OCI-LY1 (cell line): ENCODE measurements at regions not wholly inside any gene's neighbourhood (a gene's known extent, or its start where the extent isn't known, plus 50 kb on each side); places are given as distances from the start of the nearest gene placed in this dataset.

Experiments
- H2AFZ ChIP-seq: fragments of 200-600 bp; sonication (generic), shearing (Covaris generic); 2 replicates; pipeline ENCODE4 v1.6.0; 2014; ENCODE audit warnings: antibody characterized with exemption, mild to moderate bottlenecking, low read length
- H3F3A ChIP-seq: fragments of 200-600 bp; sonication (generic), shearing (Covaris generic); 2 replicates; pipeline ENCODE4 v1.6.0; 2014; ENCODE audit warnings: mild to moderate bottlenecking, antibody characterized with exemption, low read length, moderate library complexity; ENCODE audit not compliant: insufficient read depth
- H3K27ac ChIP-seq: fragments of 200-600 bp; sonication (generic); 2 replicates; pipeline ENCODE4 v1.5.1; 2014; ENCODE audit warnings: low read length, mixed run types, mild to moderate bottlenecking, low read depth; ENCODE audit not compliant: poor library complexity, severe bottlenecking
- H3K27me3 ChIP-seq: fragments of 200-600 bp; sonication (generic); 2 replicates; pipeline ENCODE4 v1.6.0; 2014; ENCODE audit warnings: antibody characterized with exemption, mild to moderate bottlenecking, low read length, moderate library complexity; ENCODE audit not compliant: insufficient read depth
- H3K36me3 ChIP-seq: fragments of 200-600 bp; sonication (generic); 2 replicates; pipeline ENCODE4 v1.6.1; 2014; ENCODE audit warnings: mild to moderate bottlenecking, antibody characterized with exemption, low read length, moderate library complexity, mixed read lengths; ENCODE audit not compliant: insufficient read depth
- H3K4me1 ChIP-seq: fragments of 200-600 bp; sonication (generic); 2 replicates; pipeline ENCODE4 v1.5.1; 2014; ENCODE audit warnings: mild to moderate bottlenecking, low read length, moderate library complexity; ENCODE audit not compliant: insufficient read depth, severe bottlenecking
- H3K4me2 ChIP-seq: fragments of 200-600 bp; sonication (generic), shearing (Covaris generic); 2 replicates; pipeline ENCODE4 v1.6.1; 2014; ENCODE audit warnings: low read length
- H3K4me3 ChIP-seq: fragments of 200-600 bp; sonication (generic); 2 replicates; pipeline ENCODE4 v1.5.1; 2014; ENCODE audit warnings: low read length, low read depth, mild to moderate bottlenecking, mixed read lengths; ENCODE audit not compliant: poor library complexity, severe bottlenecking
- H3K79me2 ChIP-seq: fragments of 200-600 bp; shearing (Covaris generic); 2 replicates; pipeline ENCODE4 v1.6.1; 2016; ENCODE audit warnings: mixed run types, low read length, mixed read lengths; ENCODE audit not compliant: insufficient read depth
- H3K9ac ChIP-seq: fragments of 200-600 bp; sonication (generic), shearing (Covaris generic); 2 replicates; pipeline ENCODE4 v1.6.1; 2014; ENCODE audit warnings: mild to moderate bottlenecking, low read length, mixed read lengths
- H3K9me2 ChIP-seq: fragments of 200-600 bp; sonication (generic), shearing (Covaris generic); 2 replicates; pipeline ENCODE4 v1.6.1; 2014; ENCODE audit warnings: low read depth, mild to moderate bottlenecking, low read length, mixed read lengths
- H3K9me3 ChIP-seq: fragments of 200-600 bp; shearing (Covaris generic); 2 replicates; pipeline ENCODE4 v1.6.1; 2014; ENCODE audit warnings: low read length, mixed read lengths
- H4K20me1 ChIP-seq: fragments of 200-600 bp; sonication (generic), shearing (Covaris generic); 2 replicates; pipeline ENCODE4 v1.6.0; 2016; ENCODE audit warnings: mild to moderate bottlenecking, low read length; ENCODE audit not compliant: insufficient read depth
- EZH2 ChIP-seq: fragments of 200-600 bp; sonication (generic), shearing (Covaris generic); IDR thresholded peaks from 2 replicates; pipeline ENCODE4 v1.8.0; 2017; ENCODE audit warnings: borderline replicate concordance, mixed run types, mild to moderate bottlenecking, antibody characterized with exemption, low read length, moderate library complexity, mixed read lengths
- TF ChIP-seq, protein P1 (sequence below): fragments of 200-600 bp; sonication (generic), shearing (Covaris generic); IDR thresholded peaks from 2 replicates; pipeline ENCODE4 v1.5.1; 2017; ENCODE audit warnings: mild to moderate bottlenecking, antibody characterized with exemption, low read length, moderate library complexity, mixed read lengths

DNA sequence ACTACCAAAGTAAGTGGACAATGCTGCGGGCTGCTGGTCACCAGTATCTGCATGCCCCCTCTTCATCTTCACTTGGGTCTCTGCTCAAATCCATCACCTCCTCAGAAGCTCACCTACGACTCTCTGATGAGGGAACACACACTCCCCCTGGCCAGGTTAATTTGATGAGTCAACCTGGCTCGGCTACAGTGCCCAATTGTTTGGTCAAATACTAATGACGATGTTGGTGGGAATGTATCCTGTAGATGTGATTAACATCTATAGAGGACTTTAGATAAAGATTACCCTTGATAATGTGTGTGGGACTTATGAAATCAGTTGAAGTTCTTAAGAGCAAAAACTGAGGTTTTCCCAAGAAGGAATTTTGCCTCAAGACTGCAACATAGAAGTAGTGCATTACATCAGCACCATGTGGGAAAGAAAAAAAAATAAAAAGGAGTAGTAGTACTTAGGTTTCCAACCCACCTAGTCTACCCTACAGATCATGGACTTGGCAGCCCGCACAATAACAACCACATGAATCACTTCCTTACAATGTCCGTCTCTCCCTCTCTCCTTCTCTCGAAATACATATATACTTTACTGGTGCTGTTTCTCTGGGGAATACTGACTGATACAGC lies 467.3 kb downstream of the DNAH5 start:
- TF ChIP-seq EZH2 = no peak
- TF ChIP-seq, protein P1, sequence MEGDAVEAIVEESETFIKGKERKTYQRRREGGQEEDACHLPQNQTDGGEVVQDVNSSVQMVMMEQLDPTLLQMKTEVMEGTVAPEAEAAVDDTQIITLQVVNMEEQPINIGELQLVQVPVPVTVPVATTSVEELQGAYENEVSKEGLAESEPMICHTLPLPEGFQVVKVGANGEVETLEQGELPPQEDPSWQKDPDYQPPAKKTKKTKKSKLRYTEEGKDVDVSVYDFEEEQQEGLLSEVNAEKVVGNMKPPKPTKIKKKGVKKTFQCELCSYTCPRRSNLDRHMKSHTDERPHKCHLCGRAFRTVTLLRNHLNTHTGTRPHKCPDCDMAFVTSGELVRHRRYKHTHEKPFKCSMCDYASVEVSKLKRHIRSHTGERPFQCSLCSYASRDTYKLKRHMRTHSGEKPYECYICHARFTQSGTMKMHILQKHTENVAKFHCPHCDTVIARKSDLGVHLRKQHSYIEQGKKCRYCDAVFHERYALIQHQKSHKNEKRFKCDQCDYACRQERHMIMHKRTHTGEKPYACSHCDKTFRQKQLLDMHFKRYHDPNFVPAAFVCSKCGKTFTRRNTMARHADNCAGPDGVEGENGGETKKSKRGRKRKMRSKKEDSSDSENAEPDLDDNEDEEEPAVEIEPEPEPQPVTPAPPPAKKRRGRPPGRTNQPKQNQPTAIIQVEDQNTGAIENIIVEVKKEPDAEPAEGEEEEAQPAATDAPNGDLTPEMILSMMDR = no peak
- no peaks in the 10 kb centered on the region for H3K4me1 ChIP-seq
- H3K9me3 ChIP-seq = no peaks in the 10 kb centered on the region
- no peaks in the 10 kb centered on the region for H4K20me1 ChIP-seq
- no peak overlapping the region for H3K9ac ChIP-seq
- H2AFZ ChIP-seq = no peak overlapping the region
- no peak overlapping the region for H3K4me2 ChIP-seq
- no peak overlapping the region for H3K27ac ChIP-seq
- no peaks in the 10 kb centered on the region for H3K36me3 ChIP-seq
- no peaks in the 10 kb centered on the region for H3F3A ChIP-seq
- H3K4me3 ChIP-seq = no peak overlapping the region
- no peaks in the 10 kb centered on the region for H3K27me3 ChIP-seq
- H3K79me2 ChIP-seq = no peaks in the 10 kb centered on the region
- no peaks in the 10 kb centered on the region for H3K9me2 ChIP-seq

DNA sequence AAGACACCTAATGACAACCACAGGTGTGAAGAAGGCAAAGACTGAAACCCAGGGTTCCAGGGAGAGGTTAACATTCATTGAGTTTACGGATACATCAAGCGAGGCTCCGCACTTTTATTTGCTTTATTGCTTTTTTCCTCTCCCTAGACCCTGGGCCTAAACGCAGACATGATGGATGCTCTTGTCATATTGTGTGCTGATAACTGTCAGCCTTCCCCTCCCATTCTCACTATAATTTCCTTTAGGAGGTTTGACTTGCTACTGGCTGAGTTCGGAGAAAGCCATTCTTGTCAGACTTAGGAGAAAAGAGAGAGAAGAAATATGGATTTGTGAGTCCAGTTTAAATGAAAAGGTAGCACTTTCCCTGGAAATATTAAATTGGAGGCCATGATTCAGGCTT lies 471.6 kb downstream of the DNAH5 start:
- Histone ChIP-seq H2AFZ (no peak overlapping the region), H3K4me3 (no peak overlapping the region), H3F3A (no peaks in the 10 kb centered on the region), H3K9ac (no peak overlapping the region), H3K9me2 (no peaks in the 10 kb centered on the region), H3K36me3 (no peaks in the 10 kb centered on the region), H4K20me1 (no peaks in the 10 kb centered on the region), H3K27ac (no peak overlapping the region), H3K9me3 (no peaks in the 10 kb centered on the region), H3K79me2 (no peaks in the 10 kb centered on the region), H3K4me2 (no peak overlapping the region), H3K4me1 (no peaks in the 10 kb centered on the region), H3K27me3 (no peaks in the 10 kb centered on the region)
- TF ChIP-seq, protein P1 = no peak
- TF ChIP-seq EZH2 = no peak

- TF ChIP-seq, protein P1 = no peak
- no peak for TF ChIP-seq EZH2
- H3K4me2 ChIP-seq = no peak overlapping the region
- no peak overlapping the region for H2AFZ ChIP-seq
- no peaks in the 10 kb centered on the region for H4K20me1 ChIP-seq
- H3K79me2 ChIP-seq = no peaks in the 10 kb centered on the region
- H3K36me3 ChIP-seq = no peaks in the 10 kb centered on the region
- H3K9me3 ChIP-seq = no peaks in the 10 kb centered on the region
- no peaks in the 10 kb centered on the region for H3F3A ChIP-seq
- H3K9ac ChIP-seq = no peak overlapping the region
- no peaks in the 10 kb centered on the region for H3K9me2 ChIP-seq
- H3K4me3 ChIP-seq = no peak overlapping the region
- H3K27me3 ChIP-seq = no peaks in the 10 kb centered on the region
- H3K4me1 ChIP-seq = no peaks in the 10 kb centered on the region
- no peak overlapping the region for H3K27ac ChIP-seq
Measured at GRCh38 chr5:13470975-13471374, 473.5 kb downstream of the DNAH5 start.
